ENCODE measurements at regions not wholly inside any gene's neighbourhood (a gene's known extent, or its start where the extent isn't known, plus 50 kb on each side); places are given as distances from the start of the nearest gene placed in this dataset.
"Not testable (repeated sequence)": the region's sequence is repeated elsewhere in the genome, so short reads cannot be mapped to it uniquely, and the experiment has no call there.

DNA sequence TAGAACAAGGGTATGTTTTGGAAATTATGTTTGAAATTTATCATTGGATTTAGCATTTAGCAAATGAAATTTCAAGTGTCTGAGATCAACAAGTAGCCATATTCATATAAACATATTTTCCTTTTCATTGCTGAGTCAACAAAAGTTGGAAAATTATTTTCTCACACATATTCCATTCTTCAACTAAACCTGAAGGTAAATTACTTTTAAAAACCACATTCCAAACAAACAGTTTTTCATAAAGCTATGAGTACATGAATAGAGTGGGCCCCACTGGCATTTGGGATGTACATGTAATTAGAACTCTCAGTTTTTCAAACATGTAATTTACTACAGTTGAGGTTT lies 178.3 kb upstream of the MKLN1 start:
- TF ChIP-seq POLR2AphosphoS5 (IDR thresholded peaks at IDR 0.05; ENCODE audit: low read depth, low read length) = no peak
- no peak for TF ChIP-seq POLR2A (IDR thresholded peaks at IDR 0.05; ENCODE audit: low read depth, low read length)
- TF ChIP-seq TAF1 (IDR thresholded peaks at IDR 0.05; ENCODE audit: borderline replicate concordance, low read depth, low read length) = no peak
- FAIRE-seq (no peak), DNase-seq (ENCODE audit: insufficient read length) (no peak)

DNA sequence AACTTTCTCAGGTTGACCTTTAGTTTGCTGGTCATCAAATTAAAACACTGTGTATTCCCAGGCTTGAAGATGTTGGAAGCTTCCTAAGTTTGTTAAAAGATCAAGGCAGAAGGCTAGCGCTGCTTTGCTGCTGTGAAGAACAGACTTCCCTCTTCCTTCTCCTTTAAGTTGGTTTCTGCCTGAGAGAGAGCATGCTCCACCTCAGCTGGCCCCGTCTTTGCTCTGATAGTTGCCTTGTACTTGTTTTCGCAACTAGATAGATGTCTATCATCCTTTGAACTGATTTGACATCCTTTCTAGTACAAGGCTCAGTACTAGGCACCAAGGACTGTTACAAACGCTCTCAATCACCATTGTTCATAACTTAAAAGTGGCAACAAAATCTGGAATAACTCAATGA lies 177.8 kb upstream of the MKLN1 start:
- FAIRE-seq (no peak), DNase-seq (ENCODE audit: insufficient read length) (no peak)
- TF ChIP-seq POLR2AphosphoS5 (IDR thresholded peaks at IDR 0.05; ENCODE audit: low read depth, low read length) (no peak), POLR2A (IDR thresholded peaks at IDR 0.05; ENCODE audit: low read depth, low read length) (no peak)

DNA sequence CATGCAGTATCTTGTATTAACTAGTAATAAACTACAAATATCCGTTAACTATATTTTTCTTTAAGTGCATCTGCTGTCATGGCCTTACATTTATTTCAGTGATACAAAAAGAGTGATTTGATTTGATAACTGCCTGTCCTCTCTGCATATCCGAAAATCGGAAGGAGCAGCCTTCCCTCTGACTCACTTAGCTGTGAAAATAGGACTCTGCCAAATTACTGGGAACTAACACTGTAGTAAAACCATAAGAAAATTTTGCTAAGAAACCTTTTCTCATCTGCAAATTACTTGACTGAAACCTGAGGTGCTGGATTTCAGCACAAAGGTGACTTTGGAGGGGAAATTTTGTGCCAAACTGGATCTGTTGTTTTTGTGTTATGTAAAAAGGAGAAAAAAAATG lies 176.6 kb upstream of the MKLN1 start:
- no peak for TF ChIP-seq TAF1 (IDR thresholded peaks at IDR 0.05; ENCODE audit: borderline replicate concordance, low read depth, low read length)
- no peak for TF ChIP-seq POLR2A (IDR thresholded peaks at IDR 0.05; ENCODE audit: low read depth, low read length)
- no peak for TF ChIP-seq POLR2AphosphoS5 (IDR thresholded peaks at IDR 0.05; ENCODE audit: low read depth, low read length)
- DNase-seq (ENCODE audit: insufficient read length) (no peak), FAIRE-seq (no peak)

DNA sequence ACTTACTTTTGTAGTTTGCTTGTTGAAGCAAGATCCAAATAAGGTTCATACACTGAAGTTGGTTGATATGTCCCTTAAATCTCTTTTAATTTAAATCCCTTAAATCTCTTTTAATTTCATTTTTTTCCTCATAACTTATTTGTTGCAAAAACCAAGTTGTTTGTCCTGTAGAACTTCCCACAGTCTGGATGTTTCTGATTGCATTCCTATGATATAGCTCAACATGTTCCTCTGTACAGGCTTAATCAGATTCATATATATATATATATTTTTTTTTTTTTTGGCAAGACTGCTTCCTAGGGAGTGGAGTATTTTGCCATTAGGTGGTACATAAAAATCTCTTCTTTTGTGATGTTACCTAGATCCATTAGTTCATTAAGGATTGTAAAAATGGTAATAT lies 174.9 kb upstream of the MKLN1 start:
- FAIRE-seq = no peak
- TF ChIP-seq POLR2A (IDR thresholded peaks at IDR 0.05; ENCODE audit: low read depth, low read length) = no peak
- no peak for TF ChIP-seq TAF1 (IDR thresholded peaks at IDR 0.05; ENCODE audit: borderline replicate concordance, low read depth, low read length)
- TF ChIP-seq POLR2AphosphoS5 (IDR thresholded peaks at IDR 0.05; ENCODE audit: low read depth, low read length) = no peak
- DNase-seq (ENCODE audit: insufficient read length) = no peak

DNA sequence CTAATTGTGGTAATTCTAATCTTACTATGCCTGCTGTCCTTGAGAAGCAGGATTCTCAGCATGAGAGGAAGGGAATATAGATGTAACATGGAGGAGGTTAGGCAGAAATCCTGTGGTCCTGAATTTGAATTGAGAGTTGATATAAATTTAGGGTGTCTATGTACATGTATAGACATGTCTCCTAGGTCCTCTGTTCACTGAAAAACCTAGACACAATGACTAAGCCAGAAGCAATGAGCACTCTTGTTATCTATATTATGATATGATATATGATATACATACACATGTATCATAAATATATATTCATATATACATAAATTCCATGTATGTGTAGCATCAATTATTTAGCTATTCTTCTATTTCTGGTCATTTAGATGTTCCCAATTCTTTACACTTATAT lies 173.3 kb upstream of the MKLN1 start:
- TF ChIP-seq POLR2AphosphoS5 (IDR thresholded peaks at IDR 0.05; ENCODE audit: low read depth, low read length) (no peak), POLR2A (IDR thresholded peaks at IDR 0.05; ENCODE audit: low read depth, low read length) (no peak), TAF1 (IDR thresholded peaks at IDR 0.05; ENCODE audit: borderline replicate concordance, low read depth, low read length) (no peak)
- FAIRE-seq = no peak
- DNase-seq (ENCODE audit: insufficient read length) = no peak

DNA sequence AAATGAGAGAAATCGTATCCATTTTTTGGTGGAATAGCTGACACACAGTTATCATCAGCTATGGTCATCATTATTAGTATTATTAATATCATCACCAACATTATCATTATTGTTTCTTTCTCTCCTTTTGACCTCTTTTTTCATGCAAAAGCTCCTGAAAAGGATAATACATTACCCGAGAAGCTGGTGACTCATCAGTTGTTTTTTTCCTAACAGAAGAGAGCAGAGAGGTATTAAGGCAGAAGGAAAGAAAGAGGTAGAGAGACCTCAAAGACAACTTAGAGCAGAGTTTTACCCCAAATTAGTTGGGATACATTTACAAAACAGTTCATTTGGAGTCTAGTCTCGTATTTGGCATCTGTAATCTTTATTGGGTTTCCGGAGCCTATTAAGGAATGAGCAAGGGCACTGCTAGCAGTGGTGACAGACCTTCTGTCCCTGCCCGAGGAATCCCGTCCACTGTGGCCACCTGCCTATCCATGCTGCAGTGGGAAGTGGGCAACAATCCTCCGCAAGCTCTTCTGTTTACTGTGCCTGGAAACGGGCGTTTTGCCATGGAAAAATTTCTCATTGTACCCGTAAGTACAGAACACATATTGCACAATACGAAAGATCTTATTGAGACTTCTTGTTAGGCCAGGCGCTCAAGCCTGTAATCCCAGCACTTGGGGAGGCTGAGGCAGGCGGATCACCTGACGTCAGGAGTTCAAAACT lies 170.0 kb upstream of the MKLN1 start:
- no peak for DNase-seq (ENCODE audit: insufficient read length)
- TF ChIP-seq POLR2AphosphoS5 (IDR thresholded peaks at IDR 0.05; ENCODE audit: low read depth, low read length) = no peak
- TF ChIP-seq POLR2A (IDR thresholded peaks at IDR 0.05; ENCODE audit: low read depth, low read length) = no peak
- TF ChIP-seq TAF1 (IDR thresholded peaks at IDR 0.05; ENCODE audit: borderline replicate concordance, low read depth, low read length) = no peak
- no peak for FAIRE-seq

DNA sequence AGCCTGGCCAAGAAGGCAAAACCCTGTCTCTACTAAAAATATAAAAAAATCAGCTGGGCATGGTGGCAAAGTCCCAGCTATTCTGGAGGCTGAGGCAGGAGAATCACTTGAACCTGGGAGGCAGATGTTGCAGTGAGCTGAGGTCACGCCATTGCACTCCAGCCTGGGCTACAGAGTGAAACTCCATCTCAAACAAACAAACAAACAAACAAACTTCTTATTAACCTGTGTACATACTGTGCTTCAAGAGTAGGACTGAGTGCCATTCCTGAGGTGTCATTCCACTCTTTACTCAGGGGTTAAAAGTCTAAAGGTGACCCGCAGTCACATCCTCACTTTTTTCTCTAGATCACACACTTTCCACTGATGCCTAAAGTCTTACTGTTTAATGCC lies 169.4 kb upstream of the MKLN1 start:
- DNase-seq (ENCODE audit: insufficient read length); FAIRE-seq: not testable (repeated sequence)

DNA sequence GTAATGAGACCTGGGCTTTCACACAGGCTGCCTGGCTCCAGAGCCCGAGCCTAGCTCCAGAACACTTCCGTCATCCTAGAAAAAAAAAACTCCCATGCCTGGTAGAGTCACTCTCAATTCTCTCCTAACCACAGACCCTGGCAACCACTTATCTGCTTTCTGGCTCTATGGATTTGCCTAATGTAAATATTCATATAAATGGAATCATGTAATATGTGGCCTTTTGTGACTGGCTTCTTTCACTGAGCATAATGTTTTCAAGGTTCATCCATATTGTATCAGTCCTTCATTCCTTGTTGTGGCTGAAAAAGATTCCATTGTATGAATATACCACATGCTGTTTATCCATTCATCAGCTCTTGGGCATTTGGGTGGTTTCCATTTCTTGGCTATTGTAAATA lies 167.7 kb upstream of the MKLN1 start:
- DNase-seq (ENCODE audit: insufficient read length) = no peak
- TF ChIP-seq TAF1 (IDR thresholded peaks at IDR 0.05; ENCODE audit: borderline replicate concordance, low read depth, low read length) (no peak), POLR2A (IDR thresholded peaks at IDR 0.05; ENCODE audit: low read depth, low read length) (no peak)
- no peak for FAIRE-seq

DNA sequence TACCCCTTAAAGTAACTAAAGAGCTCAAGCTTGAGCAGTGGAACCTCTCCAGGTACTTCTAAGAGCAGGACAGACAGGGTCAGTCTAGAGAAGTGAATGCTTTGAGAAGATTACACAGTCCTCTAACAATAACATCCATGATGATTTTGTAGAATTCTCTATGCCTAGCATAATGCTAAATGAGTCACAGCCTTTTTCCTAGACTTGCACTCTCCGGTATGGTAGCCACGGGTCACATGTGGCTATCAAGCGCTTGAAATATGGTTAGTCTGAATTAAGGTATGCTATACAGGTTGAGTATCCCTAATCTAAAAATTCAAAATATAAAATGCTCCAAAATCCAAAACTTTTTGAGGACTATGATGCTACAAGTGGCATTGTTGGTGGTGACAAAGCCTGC lies 166.6 kb upstream of the MKLN1 start:
- no peak for TF ChIP-seq POLR2AphosphoS5 (IDR thresholded peaks at IDR 0.05; ENCODE audit: low read depth, low read length)
- TF ChIP-seq POLR2A (IDR thresholded peaks at IDR 0.05; ENCODE audit: low read depth, low read length) = no peak
- TF ChIP-seq TAF1 (IDR thresholded peaks at IDR 0.05; ENCODE audit: borderline replicate concordance, low read depth, low read length) = no peak
- FAIRE-seq (no peak), DNase-seq (ENCODE audit: insufficient read length) (no peak)

DNA sequence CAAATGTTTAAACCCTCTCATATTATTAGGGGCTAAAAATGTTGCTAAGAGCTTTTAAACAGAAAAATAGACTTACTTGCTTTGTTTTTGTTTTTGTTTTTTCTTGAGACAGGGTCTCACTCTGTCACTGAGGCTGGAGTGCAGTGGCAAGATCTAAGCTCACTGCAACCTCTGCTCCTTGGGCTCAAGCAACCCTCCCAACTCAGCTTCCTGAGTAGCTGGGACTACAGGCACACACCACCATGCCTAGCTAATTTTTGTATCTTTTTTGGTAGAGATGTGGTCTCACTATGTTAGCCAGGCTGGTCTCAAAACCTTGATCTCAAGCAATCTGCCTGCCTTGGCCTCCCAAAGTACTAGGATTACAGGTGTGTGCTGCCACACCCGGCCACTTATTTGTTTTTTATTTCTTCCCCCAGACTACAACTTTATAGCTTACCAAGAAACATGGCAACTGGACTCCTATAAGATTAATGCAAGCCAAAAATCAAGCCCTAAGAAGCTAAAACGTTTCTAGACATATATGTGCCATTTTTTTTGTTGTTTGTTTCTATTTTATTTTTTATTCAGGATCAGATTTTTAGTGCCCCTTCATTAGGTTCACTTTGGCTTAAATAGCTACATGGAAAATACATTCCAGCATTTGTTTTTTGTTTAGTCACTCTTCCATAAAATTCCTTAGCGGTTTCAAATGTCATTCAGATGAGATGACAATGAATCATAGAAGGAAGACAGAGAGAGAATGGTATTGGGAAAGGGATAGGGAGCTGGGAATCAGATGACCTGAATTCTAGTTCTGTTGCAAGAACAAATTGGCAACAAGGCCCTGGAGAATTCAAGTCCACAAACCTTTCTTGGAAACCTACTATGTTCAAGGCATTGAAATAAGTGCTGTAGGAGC lies 163.4 kb upstream of the MKLN1 start:
- DNase-seq (ENCODE audit: insufficient read length) = no peak
- FAIRE-seq = no peak
- no peak for TF ChIP-seq TAF1 (IDR thresholded peaks at IDR 0.05; ENCODE audit: borderline replicate concordance, low read depth, low read length)
- no peak for TF ChIP-seq POLR2AphosphoS5 (IDR thresholded peaks at IDR 0.05; ENCODE audit: low read depth, low read length)
- TF ChIP-seq POLR2A (IDR thresholded peaks at IDR 0.05; ENCODE audit: low read depth, low read length) = no peak

DNA sequence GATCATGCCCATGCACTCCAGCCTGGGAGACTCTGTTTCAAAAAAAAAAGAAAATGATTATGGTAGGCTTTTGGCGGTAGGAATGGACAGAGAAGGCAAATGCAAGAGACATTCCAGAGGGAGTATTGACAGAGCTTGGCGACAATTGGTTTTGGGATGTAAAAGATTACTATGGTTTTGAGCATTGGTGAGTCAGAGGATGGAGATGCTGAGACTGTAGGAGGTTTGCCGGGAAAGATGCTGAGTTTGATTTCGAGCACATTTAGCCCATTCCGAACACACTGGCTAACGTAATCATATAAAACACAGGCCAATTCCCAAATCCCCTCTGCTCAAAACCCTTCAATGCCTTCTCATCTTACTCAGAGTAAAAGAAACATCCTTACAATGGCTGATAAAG lies 161.6 kb upstream of the MKLN1 start:
- FAIRE-seq (no peak), DNase-seq (ENCODE audit: insufficient read length) (no peak)
- no peak for TF ChIP-seq POLR2A (IDR thresholded peaks at IDR 0.05; ENCODE audit: low read depth, low read length)
- no peak for TF ChIP-seq TAF1 (IDR thresholded peaks at IDR 0.05; ENCODE audit: borderline replicate concordance, low read depth, low read length)
- no peak for TF ChIP-seq POLR2AphosphoS5 (IDR thresholded peaks at IDR 0.05; ENCODE audit: low read depth, low read length)

All from GM12892 (cell line).